GM19023 (cell line): ENCODE measurements at regions not wholly inside any gene's neighbourhood (a gene's known extent, or its start where the extent isn't known, plus 50 kb on each side); places are given as distances from the start of the nearest gene placed in this dataset.

Source experiments
- ATAC-seq: cut with Tn5 transposase; IDR thresholded peaks from one replicate; pipeline ENCODE4 v1.9.1; 2021; ENCODE audit warnings: mild to moderate bottlenecking, moderate library complexity; ENCODE audit not compliant: unreplicated experiment

DNA sequence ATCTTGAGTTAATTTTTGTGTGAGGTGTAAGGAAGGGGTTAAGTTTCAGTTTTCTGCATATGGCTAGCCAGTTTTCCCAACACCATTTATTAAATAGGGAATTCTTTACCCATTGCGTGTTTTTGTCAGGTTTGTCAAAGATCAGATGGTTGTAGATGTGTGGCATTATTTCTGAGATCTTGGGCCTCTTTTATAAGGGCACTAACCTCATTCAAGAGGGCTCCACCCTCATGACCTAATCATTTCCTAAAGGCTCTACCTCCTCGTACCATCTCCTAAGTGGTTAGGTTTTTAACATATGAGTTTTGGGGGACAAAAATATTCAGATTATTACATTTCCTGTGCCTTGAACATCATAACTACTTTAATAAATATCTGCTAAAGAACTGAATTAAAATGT, 510.9 kb downstream of the UTRN start:
- no peak for ATAC-seq

DNA sequence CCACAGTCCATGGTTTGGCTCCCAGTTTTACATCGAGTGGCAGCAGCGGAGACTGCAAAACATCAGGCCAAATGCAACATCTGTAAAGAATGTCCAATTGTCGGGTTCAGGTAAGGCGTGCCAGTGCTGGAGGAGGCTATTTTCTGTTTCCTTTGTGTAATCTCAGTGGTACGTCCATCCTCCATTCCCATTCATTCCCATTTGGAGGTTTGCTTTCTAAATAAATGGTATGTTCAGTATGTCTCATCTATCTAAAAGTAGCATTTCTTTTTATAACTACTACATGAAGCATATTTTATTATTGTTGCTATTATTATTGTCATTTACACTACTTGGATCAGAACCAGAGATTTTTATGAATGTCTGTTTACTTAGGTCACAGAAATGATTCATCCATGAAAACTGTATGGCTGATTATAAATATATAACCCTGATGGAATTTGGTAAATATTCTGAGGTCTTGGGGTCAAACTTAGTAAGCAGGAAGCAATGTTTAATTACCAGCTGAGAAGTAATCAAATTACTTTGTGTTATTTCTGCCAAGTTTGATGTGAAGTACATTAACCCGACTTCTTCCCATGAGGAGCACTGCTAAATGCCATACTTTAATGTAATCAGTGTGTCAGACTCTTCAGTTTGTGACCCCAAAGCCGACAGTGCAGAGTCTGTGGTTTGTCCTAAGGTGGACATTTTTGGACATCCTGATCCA, 512.9 kb downstream of the UTRN start:
- no peak for ATAC-seq

DNA sequence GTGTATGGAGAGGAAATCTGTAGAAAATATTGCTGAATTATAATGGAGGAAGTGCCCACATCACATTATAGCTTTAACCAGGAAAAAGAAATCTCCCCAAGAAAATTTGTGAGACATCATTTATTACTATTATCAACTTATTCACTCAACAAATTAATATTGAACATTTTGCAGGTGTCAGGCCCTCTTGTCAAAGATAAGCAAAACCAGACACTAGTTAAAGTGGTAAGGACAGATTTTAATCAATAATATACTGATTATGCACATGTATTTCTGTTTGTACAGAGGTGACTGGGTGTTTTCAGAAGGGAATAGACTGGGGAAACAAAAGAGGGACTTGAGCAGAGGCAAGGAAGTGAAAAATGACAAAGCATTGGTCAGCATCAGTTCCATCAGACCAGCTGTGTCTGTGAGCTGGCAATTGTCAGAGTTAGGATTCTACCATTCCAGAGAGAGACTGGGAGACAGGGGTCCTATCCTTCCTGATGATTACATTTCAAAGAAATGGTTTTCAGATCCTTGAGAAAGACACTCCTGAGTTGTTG, 519.2 kb downstream of the UTRN start:
- no peak for ATAC-seq

DNA sequence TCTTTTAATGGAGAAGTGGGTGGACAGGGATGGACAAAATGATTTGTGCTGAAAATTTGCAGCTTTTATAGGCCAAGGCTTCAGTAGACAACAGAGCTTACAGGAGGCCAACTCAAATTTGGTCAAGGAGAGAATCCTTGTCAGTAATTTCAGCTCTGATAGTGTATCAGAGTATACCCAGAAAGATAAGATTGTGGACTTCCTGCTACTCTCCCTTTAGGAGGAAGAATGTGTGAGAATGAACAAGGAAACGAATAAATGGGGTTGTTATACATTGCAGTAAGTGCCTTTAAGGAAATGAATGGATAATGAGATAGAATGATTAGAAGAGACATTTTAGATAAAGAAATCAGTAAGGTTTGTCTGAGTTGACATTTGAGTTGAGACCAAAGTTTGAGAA, 519.9 kb downstream of the UTRN start:
- no peak for ATAC-seq

DNA sequence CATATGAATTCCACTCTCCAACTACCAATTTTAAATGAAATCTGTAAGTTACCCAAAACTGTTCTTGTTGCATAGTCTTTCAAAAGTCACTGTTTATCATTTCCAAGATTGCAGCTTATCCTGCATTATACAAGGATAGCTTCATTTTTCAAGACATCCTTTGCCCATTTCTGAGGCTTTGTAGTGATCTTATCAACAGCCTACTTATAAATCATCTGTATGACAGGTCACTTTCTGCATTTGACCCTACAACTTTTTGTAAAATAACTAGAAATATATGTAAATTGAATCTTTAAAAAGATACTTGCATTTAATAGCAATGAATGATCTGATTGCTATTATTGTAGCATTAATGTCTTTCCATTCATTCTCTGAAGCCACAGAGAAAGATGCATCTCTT, 521.1 kb downstream of the UTRN start:
- ATAC-seq, result no peak

DNA sequence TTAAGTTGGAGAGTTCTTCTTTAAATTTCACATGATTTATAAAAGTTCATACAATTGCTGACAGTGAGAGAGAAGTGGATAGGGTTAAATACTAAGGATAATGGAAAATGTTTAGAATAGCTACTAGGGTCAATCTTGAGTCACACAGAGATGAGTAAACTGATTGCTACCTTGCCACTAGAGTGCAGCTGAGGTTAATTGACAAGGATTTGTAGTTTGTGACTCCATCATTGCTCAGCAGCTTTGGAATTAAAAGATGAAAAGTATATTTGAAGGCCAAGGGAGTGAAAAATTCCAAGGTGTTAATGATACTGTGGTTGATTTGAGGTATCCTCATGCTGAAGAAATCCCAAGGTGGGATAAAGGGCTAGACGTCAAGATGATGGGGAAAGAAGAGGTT, 524.0 kb downstream of the UTRN start:
- ATAC-seq, result no peak

DNA sequence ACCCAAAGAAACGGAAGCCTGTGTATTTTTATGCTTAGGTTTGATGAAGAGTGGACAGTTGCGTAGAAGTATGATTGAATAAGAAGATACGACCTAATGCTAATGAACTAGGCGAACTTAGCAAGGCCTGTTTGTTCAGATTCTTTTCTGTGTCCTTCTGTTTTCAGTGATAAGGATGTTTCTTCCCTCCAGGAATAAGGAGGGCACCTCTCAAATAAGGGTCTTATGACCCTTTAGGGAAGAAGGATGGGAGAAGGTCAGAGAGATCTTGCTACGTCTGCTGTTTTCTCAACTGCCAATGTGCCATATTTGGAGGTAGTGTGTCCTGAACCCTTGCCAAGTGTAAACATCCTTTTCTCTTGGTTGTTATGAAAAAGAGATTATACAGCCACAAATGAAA, 524.8 kb downstream of the UTRN start:
- ATAC-seq, result no peak

DNA sequence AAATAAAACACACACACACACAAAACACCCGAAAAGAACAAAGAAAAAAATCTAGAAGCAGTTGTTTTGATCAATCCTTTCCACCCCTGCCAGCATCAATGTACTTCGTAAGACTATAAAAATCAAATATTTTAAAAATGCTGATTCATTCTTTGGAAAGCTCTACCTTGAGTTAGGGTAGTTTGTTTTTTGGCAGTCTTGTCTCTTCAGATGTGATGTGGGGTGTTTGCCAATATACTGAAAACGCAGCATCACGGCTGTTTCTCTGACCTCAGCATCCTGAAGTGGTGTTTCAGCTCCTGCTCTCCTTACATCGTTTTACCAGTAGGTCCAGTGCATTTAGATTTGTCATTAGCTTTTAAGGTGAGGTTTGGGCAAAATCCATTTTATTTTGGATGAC, 526.0 kb downstream of the UTRN start:
- no peak for ATAC-seq

DNA sequence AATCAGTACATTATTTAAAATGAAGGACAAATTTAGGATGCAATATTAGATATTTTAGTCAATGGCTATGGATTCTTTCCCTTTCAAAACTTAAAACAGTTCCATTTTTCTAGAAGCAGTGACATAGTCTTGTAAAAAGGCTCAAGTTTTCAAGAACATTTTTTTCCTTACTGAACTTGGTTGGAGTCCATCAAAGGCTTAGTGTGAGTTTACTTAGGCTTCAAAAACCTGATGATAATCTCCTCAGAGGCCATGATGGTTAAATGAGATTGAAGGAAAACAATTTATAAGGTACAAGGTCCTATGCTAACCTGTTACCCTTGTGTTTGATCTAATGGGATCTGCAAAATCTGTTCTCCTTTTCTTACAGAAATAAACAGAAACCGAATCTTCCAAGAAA, 531.8 kb downstream of the UTRN start:
- ATAC-seq, result no peak

DNA sequence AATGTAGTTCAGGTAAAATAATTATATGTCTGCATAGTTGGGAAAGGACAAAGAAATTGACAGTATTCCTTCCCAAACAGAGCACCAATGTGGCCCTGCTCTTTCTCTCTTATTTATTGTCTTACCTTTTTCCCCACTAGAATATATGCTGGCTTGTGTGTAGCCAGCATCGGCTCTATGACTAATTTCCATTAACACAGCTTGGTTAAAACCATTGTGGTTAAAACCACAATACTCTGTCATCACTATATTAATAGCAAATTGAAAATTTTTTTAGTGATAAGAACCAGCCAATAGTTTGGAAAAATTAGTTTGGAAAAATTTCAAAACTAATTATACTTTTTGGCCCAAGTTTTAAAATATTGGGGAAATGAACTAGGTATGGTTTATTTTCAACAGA, 535.1 kb downstream of the UTRN start:
- ATAC-seq, result no peak

DNA sequence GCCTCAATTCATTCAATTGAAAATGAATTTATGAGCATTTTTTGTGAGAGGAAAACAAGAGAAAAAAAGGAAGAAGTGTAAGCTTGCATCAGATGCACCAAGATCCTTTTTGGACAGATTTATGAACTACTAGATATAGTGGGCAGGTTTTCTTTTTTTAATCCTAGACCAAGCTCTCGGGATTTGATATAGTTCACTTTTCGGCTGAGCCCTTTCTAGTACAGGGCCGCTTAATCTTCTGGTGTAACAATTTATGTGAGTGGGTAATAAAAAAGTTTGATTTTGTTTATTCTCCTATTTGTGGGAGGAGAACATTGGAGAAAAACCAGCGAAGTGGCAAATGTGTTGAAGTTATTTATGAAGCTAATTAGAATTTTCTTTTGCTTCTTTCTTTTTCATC, 538.0 kb downstream of the UTRN start:
- ATAC-seq, result no peak

DNA sequence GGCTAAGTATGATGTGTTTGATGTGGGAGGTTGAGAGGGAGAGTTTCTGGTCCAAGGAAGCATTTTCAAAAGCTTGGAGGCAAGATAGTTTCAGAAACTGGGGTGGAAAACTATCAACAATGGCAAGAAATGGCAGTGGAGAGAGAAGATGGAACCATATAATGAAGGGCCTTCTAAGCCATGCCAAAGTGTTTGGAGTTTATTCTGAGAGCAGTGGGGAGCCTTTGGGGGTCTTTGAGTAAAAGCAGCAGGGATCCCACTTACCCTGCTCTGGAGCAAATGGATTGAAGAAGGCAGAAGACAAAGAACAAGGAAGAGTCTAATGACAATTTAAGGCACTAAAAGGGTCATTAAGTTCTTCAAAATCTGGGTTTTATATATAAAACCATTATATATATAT, 538.9 kb downstream of the UTRN start:
- no peak for ATAC-seq

DNA sequence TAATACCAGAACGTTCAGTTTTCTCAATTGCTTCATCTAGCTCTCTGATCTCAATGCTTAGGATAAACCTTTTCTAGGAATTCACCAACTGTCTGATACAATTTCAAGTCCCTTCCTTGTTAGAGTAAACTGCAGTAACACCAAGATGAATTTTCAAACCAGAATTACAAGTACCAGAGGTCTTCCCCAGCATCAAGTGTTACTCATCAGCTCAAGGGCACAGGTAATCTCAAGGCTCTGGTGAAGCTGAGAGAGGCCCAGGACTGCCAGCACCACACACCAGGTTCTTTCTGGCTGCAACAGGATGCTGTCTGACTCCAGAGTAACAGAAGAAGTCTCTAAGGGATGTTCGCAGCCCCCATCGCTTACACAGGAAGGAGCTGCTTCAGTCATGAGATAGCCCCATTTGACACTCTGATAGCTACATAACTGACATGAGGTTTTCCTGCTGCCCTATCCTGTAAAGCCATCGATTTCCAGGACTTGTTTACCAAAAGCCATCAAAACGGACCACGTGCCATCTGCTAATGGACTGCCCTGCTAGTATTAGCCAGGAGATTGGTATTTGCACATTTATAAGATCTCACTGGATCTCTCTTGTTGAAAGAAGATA, 549.4 kb downstream of the UTRN start:
- no peak for ATAC-seq

DNA sequence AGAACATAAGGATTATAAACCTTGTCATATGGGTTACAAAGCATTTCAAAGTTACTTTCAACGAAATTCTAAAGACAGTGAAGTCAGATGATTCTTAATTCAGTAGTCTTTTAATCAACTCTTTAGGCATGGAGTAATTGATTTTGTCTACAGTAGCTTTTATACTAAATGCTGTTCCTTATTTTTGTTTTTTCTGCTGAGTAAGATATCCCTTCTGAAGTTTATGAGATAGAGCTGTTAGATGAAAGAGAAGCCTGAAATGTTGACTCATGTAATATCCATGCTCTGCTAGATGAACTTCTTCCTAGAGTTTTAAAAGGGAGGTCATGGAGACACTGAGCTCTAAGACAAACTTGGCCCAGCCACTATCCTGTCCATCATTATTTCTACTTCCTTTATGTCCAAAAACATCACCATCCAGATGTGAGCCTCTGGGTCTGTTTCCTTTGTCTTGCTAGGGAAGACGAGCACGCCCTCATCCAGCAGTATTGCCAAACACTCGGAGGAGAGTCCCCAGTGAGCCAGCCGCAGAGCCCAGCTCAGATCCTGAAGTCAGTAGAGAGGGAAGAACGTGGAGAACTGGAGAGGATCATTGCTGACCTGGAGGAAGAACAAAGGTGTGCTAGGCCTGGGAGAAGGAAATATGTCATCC, 550.3 kb downstream of the UTRN start:
- no peak for ATAC-seq

DNA sequence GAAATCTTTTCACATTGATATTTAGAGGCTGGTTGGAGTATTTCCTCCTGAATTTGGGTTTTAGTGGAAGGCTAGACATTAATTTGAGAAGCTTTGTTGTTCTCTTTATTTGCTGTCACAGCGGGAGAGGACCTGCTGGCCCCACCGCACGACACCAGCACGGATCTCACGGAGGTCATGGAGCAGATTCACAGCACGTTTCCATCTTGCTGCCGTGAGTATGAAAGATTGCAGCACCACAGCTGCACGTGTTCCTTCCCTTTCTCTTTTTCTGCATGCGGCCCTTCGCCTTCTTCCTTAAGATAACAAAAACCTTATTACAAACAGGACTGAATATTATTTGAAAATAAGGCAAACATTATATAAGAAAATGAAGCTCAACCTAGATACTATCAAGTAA, 555.5 kb downstream of the UTRN start:
- no peak for ATAC-seq

DNA sequence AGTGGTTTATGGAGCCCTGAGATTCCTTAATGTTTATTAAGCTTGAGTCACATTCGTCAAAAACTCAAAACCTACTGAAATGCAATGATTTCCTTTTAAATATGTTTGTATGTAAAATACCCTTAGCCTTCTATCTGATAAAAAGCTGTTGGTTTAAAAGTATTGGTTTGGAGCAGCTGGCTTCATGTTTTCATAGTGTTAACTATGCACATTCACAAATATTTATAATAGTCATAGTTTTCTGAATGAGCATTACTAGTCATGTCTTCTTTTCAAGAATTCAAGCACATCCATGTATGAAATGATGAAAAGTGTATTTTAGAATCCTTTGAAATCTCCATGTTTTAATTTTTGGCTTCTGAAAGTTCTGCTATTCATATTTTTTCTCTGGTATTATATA, 558.6 kb downstream of the UTRN start:
- no peak for ATAC-seq

DNA sequence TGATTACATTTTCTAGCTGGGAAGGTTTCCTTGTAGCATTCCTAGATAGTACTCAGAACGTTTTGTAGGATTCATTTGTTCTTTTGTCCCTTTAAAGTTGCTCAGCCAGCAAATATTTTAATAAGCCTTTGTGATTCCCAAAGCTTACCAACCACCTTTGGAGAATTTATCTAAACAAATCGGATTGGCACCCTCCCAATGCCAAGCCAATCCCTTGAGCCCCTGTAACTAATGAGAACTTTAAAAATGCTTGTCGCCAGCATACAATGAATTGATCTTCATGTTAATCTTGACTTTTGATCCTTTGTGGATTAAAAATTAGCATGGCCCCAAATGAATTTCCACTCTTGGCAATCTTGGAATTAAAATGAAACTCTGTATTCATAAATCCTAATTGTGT, 559.5 kb downstream of the UTRN start:
- ATAC-seq, result no peak

DNA sequence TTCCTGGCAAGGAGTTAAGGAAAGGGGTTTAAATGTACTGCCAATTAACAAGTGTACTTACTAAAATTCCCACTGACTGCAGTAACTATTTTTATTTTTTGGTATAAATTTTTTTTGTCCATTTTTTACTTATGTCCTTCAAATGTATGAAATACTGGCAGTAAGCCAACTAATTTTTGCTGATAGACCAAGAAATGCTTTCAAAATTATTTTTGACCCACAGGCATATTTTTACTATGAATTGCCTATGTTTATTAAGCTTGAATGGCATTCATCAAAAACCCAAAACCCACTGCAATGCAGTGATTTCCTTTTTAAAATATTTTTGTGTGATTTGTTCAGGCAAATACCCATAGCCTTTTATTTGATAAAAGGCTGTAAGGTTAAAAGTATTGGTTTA, 560.1 kb downstream of the UTRN start:
- ATAC-seq, result no peak

DNA sequence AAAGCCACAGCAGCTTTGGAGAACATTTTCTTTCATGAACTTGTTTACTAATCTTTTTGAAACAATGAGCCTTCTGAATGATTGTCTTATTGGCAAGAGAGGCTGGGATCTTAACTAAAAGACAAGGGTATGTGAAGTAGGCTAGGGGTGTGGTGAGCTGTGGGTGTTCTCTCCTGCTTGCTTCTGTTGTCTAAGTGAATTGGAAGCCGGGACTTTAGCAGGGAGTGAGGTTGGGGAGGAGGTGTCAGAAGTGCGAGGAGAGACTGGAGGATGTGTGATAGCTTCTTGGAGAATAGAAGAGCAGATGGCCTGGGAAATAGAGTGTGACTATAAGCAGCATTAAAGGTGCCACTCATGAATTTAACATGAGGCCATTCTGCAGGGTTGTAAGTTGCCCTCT, 562.8 kb downstream of the UTRN start:
- ATAC-seq, result no peak

DNA sequence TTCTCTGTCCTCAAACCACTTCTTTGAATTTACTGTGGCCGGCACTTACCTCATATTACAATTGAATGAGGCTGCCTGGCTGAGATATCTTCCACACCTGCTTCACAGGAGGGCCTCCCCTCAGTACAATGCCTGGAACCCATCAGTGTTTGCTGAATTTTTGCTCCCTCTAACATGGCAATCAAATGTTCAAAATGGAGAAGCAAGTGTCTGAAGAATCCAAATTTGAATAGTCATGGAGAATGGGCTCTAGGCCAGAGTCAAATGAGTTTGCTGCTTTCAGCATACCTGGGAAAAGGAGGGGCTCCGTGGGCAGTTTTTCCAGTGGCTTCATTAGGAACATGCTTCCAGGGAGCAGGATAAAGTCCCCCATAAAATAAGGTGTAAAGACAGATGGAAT, 564.8 kb downstream of the UTRN start:
- ATAC-seq, result no peak

DNA sequence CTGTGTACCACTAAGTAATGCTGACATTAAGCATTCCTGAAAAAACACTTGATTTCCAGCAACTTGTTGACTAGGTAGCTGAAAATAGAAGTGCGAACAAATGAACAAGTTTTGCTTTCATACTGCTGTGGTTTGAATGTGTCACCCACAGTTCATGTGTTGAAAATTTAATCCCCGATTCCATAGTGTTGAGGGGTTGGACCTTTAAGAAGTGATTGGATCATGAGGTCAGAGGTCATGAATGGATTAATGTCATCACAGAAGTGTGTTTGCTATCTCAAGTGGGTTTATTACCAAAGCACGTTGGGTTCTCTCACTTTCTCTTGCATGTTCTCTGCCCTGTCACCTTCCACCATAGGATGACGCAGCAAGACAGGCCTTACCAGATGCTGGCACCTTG, 568.5 kb downstream of the UTRN start:
- no peak for ATAC-seq

DNA sequence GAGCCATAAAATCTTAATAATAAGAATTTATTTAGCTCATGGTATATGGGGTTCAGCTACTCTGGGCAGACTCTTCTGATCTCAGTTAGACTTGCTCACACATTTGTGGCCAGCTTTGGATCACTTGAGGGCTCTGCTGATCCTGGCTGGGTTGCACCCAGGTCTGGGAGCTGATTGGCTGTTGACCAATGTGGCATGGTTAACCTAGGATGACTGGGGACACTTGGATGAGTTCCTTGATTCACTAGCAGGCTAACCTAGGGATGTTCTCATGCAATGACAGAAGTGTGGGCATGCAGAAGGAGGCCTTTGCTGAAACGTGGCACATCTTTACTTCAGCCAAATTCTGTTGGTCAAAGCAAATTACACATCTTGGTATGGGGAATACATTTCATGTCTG, 569.5 kb downstream of the UTRN start:
- ATAC-seq, result no peak
